GM12878 (cell line): ENCODE measurements at regions not wholly inside any gene's neighbourhood (a gene's known extent, or its start where the extent isn't known, plus 50 kb on each side); places are given as distances from the start of the nearest gene placed in this dataset.

Source experiments
- BACH1 ChIP-seq: fragments of 450-650 bp; IDR thresholded peaks from 2 replicates; pipeline ENCODE4 v1.6.1; 2017; ENCODE audit warnings: mild to moderate bottlenecking, borderline replicate concordance
- CTCF ChIP-seq, 3 experiments: IDR thresholded peaks in 2 of 3; conservative IDR thresholded peaks in 1 of 3; 2 replicates each; pipeline ENCODE4 v1.5.1; 2011; ENCODE audit warnings: low read depth in 3 of 3, low read length in 3 of 3, mild to moderate bottlenecking in 3 of 3, control low read depth in 2 of 3, moderate library complexity in 2 of 3, inconsistent platforms in 1 of 3, mixed read lengths in 1 of 3; ENCODE audit not compliant: control insufficient read depth in 2 of 3, insufficient read depth in 1 of 3; ENCODE audit errors: extremely low read depth in 1 of 3
- EZH2 ChIP-seq: IDR thresholded peaks from 2 replicates; pipeline ENCODE4 v1.6.1; 2012; ENCODE audit warnings: low read depth, mild to moderate bottlenecking, control low read depth, inconsistent platforms, low read length, borderline replicate concordance; ENCODE audit not compliant: control insufficient read depth
- JUNB ChIP-seq: IDR thresholded peaks from 2 replicates; pipeline ENCODE4 v1.6.1; 2016; ENCODE audit warnings: antibody characterized with exemption, mild to moderate bottlenecking
- NBN ChIP-seq: fragments of 450-650 bp; IDR thresholded peaks from 2 replicates; pipeline ENCODE4 v1.6.1; 2016
- POLR2A ChIP-seq: IDR thresholded peaks from 2 replicates; pipeline ENCODE4 v1.6.1; 2011; ENCODE audit warnings: low read depth, mild to moderate bottlenecking, low read length
- PRDM15 ChIP-seq: fragments of 450-650 bp; formaldehyde crosslinking; IDR thresholded peaks from 2 replicates; pipeline ENCODE4 v1.4.0; 2020; ENCODE audit warnings: mild to moderate bottlenecking, moderate library complexity
- RCOR1 ChIP-seq: conservative IDR thresholded peaks from 2 replicates; pipeline ENCODE4 v1.6.1; 2012; ENCODE audit warnings: low read depth, low read length, improper control_type of control experiment
- REST ChIP-seq: IDR thresholded peaks from 2 replicates; pipeline ENCODE4 v1.6.1; 2012; ENCODE audit warnings: mild to moderate bottlenecking, low read depth, low read length
- RFX5 ChIP-seq: IDR thresholded peaks from 2 replicates; pipeline ENCODE4 v1.6.1; 2011; ENCODE audit warnings: low read depth, low read length, improper control_type of control experiment
- USF2 ChIP-seq: IDR thresholded peaks from 2 replicates; pipeline ENCODE4 v1.6.1; 2011; ENCODE audit warnings: low read depth, low read length, improper control_type of control experiment, borderline replicate concordance
- ZNF207 ChIP-seq: fragments of 450-650 bp; IDR thresholded peaks from 2 replicates; pipeline ENCODE4 v1.6.1; 2014; ENCODE audit warnings: antibody characterized with exemption, mild to moderate bottlenecking, borderline replicate concordance
- ZNF274 ChIP-seq: IDR thresholded peaks from one replicate; pipeline ENCODE4 v1.8.0; 2011; ENCODE audit not compliant: insufficient read length, insufficient read depth
- ZNF384 ChIP-seq: IDR thresholded peaks from 2 replicates; pipeline ENCODE4 v1.6.1; 2012; ENCODE audit warnings: low read depth, mild to moderate bottlenecking, low read length, improper control_type of control experiment, borderline replicate concordance

GRCh38 chr4:52273885-52274284 lies 222.8 kb downstream of the SPATA18 start:
- TF ChIP-seq NBN (no peak), RFX5 (no peak), RCOR1 (no peak), REST (no peak), CTCF (IDR thresholded peaks at IDR 0.05 in 2 of 3, conservative IDR thresholded peaks at IDR 0.05 in 1 of 3; ENCODE audit: control insufficient read depth in 2 of 3, extremely low read depth in 1 of 3, insufficient read depth in 1 of 3, low read depth in 3 of 3, low read length in 3 of 3) (no peak), USF2 (no peak), ZNF207 (no peak), EZH2 (no peak), JUNB (no peak), ZNF274 (no peak), BACH1 (no peak), PRDM15 (CRISPR knock-in tag) (no peak), POLR2A (no peak), ZNF384 (no peak)
